ENCODE measurements at regions not wholly inside any gene's neighbourhood (a gene's known extent, or its start where the extent isn't known, plus 50 kb on each side); places are given as distances from the start of the nearest gene placed in this dataset.

GRCh38 chr2:22491442-22491841 lies 893.5 kb upstream of the KLHL29 start:
- DNase-seq (ENCODE audit: extremely low read depth in 1 of 11, low read depth in 9 of 11, low spot score in 4 of 11) = no peak

GRCh38 chr2:22494156-22494555 lies 890.8 kb upstream of the KLHL29 start:
- no peak for DNase-seq (ENCODE audit: extremely low read depth in 1 of 11, low read depth in 9 of 11, low spot score in 4 of 11)

- no peak for DNase-seq (ENCODE audit: extremely low read depth in 1 of 11, low read depth in 9 of 11, low spot score in 4 of 11)
Measured at GRCh38 chr2:22497064-22497463, 887.9 kb upstream of the KLHL29 start.

- no peak for DNase-seq (ENCODE audit: extremely low read depth in 1 of 11, low read depth in 9 of 11, low spot score in 4 of 11)
Measured at GRCh38 chr2:22497789-22498188, 887.2 kb upstream of the KLHL29 start.

- no peak for DNase-seq (ENCODE audit: extremely low read depth in 1 of 11, low read depth in 9 of 11, low spot score in 4 of 11)
Measured at GRCh38 chr2:22499082-22499839, 885.7 kb upstream of the KLHL29 start.

- no peak for DNase-seq (ENCODE audit: extremely low read depth in 1 of 11, low read depth in 9 of 11, low spot score in 4 of 11)
Measured at GRCh38 chr2:22500555-22500935, 884.4 kb upstream of the KLHL29 start.

- DNase-seq (ENCODE audit: extremely low read depth in 1 of 11, low read depth in 9 of 11, low spot score in 4 of 11) = no peak
Measured at GRCh38 chr2:22501851-22502250, 883.1 kb upstream of the KLHL29 start.

- no peak for DNase-seq (ENCODE audit: extremely low read depth in 1 of 11, low read depth in 9 of 11, low spot score in 4 of 11)
Measured at GRCh38 chr2:22513563-22513962, 871.4 kb upstream of the KLHL29 start.

GRCh38 chr2:22517141-22517540 lies 867.8 kb upstream of the KLHL29 start:
- DNase-seq (ENCODE audit: extremely low read depth in 1 of 11, low read depth in 9 of 11, low spot score in 4 of 11) = no peak

GRCh38 chr2:22518641-22519040 lies 866.3 kb upstream of the KLHL29 start:
- no peak for DNase-seq (ENCODE audit: extremely low read depth in 1 of 11, low read depth in 9 of 11, low spot score in 4 of 11)

GRCh38 chr2:22520369-22521288 lies 864.4 kb upstream of the KLHL29 start:
- no peak for DNase-seq (ENCODE audit: extremely low read depth in 1 of 11, low read depth in 9 of 11, low spot score in 4 of 11)

GRCh38 chr2:22521620-22522019 lies 863.4 kb upstream of the KLHL29 start:
- DNase-seq (ENCODE audit: extremely low read depth in 1 of 11, low read depth in 9 of 11, low spot score in 4 of 11) = no peak

- no peak for DNase-seq (ENCODE audit: extremely low read depth in 1 of 11, low read depth in 9 of 11, low spot score in 4 of 11)
Measured at GRCh38 chr2:22525681-22526080, 859.3 kb upstream of the KLHL29 start.

GRCh38 chr2:22530131-22530530 lies 854.8 kb upstream of the KLHL29 start:
- no peak for DNase-seq (ENCODE audit: extremely low read depth in 1 of 11, low read depth in 9 of 11, low spot score in 4 of 11)

- no peak for DNase-seq (ENCODE audit: extremely low read depth in 1 of 11, low read depth in 9 of 11, low spot score in 4 of 11)
Measured at GRCh38 chr2:22536133-22536532, 848.8 kb upstream of the KLHL29 start.

- DNase-seq (ENCODE audit: extremely low read depth in 1 of 11, low read depth in 9 of 11, low spot score in 4 of 11) = no peak
Measured at GRCh38 chr2:22554453-22554852, 830.5 kb upstream of the KLHL29 start.

GRCh38 chr2:22557406-22557805 lies 827.6 kb upstream of the KLHL29 start:
- no peak for DNase-seq (ENCODE audit: extremely low read depth in 1 of 11, low read depth in 9 of 11, low spot score in 4 of 11)

- DNase-seq (ENCODE audit: extremely low read depth in 1 of 11, low read depth in 9 of 11, low spot score in 4 of 11) = no peak
Measured at GRCh38 chr2:22560021-22560420, 825.0 kb upstream of the KLHL29 start.

- DNase-seq (ENCODE audit: extremely low read depth in 1 of 11, low read depth in 9 of 11, low spot score in 4 of 11) = no peak
Measured at GRCh38 chr2:22579341-22579740, 805.6 kb upstream of the KLHL29 start.

- DNase-seq (ENCODE audit: extremely low read depth in 1 of 11, low read depth in 9 of 11, low spot score in 4 of 11) = no peak
Measured at GRCh38 chr2:22582107-22582506, 802.9 kb upstream of the KLHL29 start.
